AG04449 (cell line): ENCODE measurements at regions not wholly inside any gene's neighbourhood (a gene's known extent, or its start where the extent isn't known, plus 50 kb on each side); places are given as distances from the start of the nearest gene placed in this dataset.

ENCODE experiments used
- CTCF ChIA-PET: fragments of 350-600 bp; formaldehyde crosslinking; extraction: SDS; loops from one replicate; lab custom pipeline; 2021; ENCODE audit warnings: antibody characterized with exemption; lab: Yijun Ruan, JAX
- POLR2A ChIA-PET: fragments of 400-600, 350-600 bp; formaldehyde crosslinking; extraction: SDS; loops from one replicate; lab custom pipeline; 2020; ENCODE audit warnings: antibody characterized with exemption, inconsistent platforms; lab: Yijun Ruan, JAX
- DNase-seq: peaks from one replicate; pipeline ENCODE4 v3.0.0-alpha.2; 2010; ENCODE audit warnings: low read depth, low spot score
- H3K4me3 ChIP-seq: 2 replicates; pipeline ENCODE4 v1.5.1; 2011; ENCODE audit warnings: low read depth, mild to moderate bottlenecking, control low read depth, low read length
- CTCF ChIP-seq: IDR thresholded peaks from one replicate; pipeline ENCODE4 v1.5.1; 2011; ENCODE audit warnings: mild to moderate bottlenecking, moderate library complexity, low read length, control low read depth, inconsistent platforms; ENCODE audit not compliant: insufficient read depth; ENCODE audit errors: missing control alignments

- ChIA-PET POLR2A (no interaction called here), CTCF (interaction anchor here (1.1 kb wide), 1 partner anchor 10 kb away, joined by 3 read pairs; no protein-coding TSS in a partner anchor)
- no peak overlapping the region for H3K4me3 ChIP-seq
- no peak for TF ChIP-seq CTCF
- DNase-seq = no peak
Observed at GRCh38 chr3:31086698-31087097, 192.2 kb upstream of the GADL1 start.

GRCh38 chr3:31091748-31092147 is 197.3 kb upstream of the GADL1 start:
- no peak for DNase-seq
- TF ChIP-seq CTCF = no peak
- POLR2A ChIA-PET = no interaction called here
- CTCF ChIA-PET = interaction anchor here (2.3 kb wide), 1 partner anchor 13 kb away, joined by 8 read pairs; no protein-coding TSS in a partner anchor
- no peak overlapping the region for H3K4me3 ChIP-seq

GRCh38 chr3:31092748-31093589 is 198.5 kb upstream of the GADL1 start:
- no peak for TF ChIP-seq CTCF
- no peak for DNase-seq
- ChIA-PET CTCF (interaction anchor here (2.3 kb wide), 1 partner anchor 12 kb away, joined by 8 read pairs; no protein-coding TSS in a partner anchor), POLR2A (no interaction called here)
- H3K4me3 ChIP-seq = no peak overlapping the region

- POLR2A ChIA-PET = no interaction called here
- H3K4me3 ChIP-seq = no peak overlapping the region
- CTCF ChIA-PET = interaction anchor here (2.3 kb wide), 1 partner anchor 11 kb away, joined by 8 read pairs; no protein-coding TSS in a partner anchor
- no peak for TF ChIP-seq CTCF
- no peak for DNase-seq
Observed at GRCh38 chr3:31093606-31094005, 199.1 kb upstream of the GADL1 start.

- H3K4me3 ChIP-seq = no peak overlapping the region
- DNase-seq = no peak
- ChIA-PET POLR2A (no interaction called here), CTCF (no interaction called here)
- TF ChIP-seq CTCF = no peak
Observed at GRCh38 chr3:31094048-31094447, 199.6 kb upstream of the GADL1 start.

GRCh38 chr3:31095255-31095654 is 200.8 kb upstream of the GADL1 start:
- H3K4me3 ChIP-seq = no peak overlapping the region
- POLR2A ChIA-PET = no interaction called here
- DNase-seq = no peak
- CTCF ChIA-PET = interaction anchor here (0.9 to 2.1 kb wide), 4 partner anchors 10 to 326 kb away, joined by 3 to 6 read pairs (median 4); no protein-coding TSS in a partner anchor
- TF ChIP-seq CTCF = no peak
